Choroid plexus epithelial cell (primary cell): ENCODE measurements at regions not wholly inside any gene's neighbourhood (a gene's known extent, or its start where the extent isn't known, plus 50 kb on each side); places are given as distances from the start of the nearest gene placed in this dataset.
"Not testable (repeated sequence)": the region's sequence is repeated elsewhere in the genome, so short reads cannot be mapped to it uniquely, and the experiment has no call there.

Source experiments
- DNase-seq: peaks from one replicate; pipeline ENCODE4 v3.0.0-alpha.2; 2010; ENCODE audit warnings: low read depth
- H3K4me3 ChIP-seq: 2 replicates; pipeline ENCODE4 v1.5.1; 2011; ENCODE audit warnings: low read depth, mild to moderate bottlenecking, control low read depth, low read length, moderate library complexity
- TF ChIP-seq, protein P1 (sequence below): conservative IDR thresholded peaks from 2 replicates; pipeline ENCODE4 v1.5.1; 2011; ENCODE audit warnings: low read depth, mild to moderate bottlenecking, control low read depth, inconsistent platforms, low read length, moderate library complexity

DNA sequence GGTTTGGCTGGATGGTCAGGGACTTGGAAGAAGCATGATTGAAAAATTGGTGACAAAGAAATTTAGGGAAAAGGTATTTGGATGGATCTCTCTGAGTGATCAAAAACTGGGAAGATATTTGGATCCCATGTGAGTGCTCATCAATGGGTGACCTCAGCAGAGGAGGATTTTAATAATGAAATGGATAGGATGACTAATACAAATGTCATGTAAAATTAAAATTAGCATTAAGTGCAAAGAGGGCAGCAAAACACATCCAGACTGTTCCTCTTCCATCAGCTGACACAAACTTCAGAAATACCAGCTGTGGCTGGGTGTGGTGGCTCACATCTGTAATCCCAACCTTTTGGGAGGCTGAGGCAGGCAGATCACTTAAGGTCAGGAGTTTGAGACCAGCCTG, 151.7 kb downstream of the THBS2 start:
- H3K4me3 ChIP-seq: no peak overlapping the region
- TF ChIP-seq, protein P1, sequence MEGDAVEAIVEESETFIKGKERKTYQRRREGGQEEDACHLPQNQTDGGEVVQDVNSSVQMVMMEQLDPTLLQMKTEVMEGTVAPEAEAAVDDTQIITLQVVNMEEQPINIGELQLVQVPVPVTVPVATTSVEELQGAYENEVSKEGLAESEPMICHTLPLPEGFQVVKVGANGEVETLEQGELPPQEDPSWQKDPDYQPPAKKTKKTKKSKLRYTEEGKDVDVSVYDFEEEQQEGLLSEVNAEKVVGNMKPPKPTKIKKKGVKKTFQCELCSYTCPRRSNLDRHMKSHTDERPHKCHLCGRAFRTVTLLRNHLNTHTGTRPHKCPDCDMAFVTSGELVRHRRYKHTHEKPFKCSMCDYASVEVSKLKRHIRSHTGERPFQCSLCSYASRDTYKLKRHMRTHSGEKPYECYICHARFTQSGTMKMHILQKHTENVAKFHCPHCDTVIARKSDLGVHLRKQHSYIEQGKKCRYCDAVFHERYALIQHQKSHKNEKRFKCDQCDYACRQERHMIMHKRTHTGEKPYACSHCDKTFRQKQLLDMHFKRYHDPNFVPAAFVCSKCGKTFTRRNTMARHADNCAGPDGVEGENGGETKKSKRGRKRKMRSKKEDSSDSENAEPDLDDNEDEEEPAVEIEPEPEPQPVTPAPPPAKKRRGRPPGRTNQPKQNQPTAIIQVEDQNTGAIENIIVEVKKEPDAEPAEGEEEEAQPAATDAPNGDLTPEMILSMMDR: no peak
- peak; percentile 55 for DNase-seq

DNA sequence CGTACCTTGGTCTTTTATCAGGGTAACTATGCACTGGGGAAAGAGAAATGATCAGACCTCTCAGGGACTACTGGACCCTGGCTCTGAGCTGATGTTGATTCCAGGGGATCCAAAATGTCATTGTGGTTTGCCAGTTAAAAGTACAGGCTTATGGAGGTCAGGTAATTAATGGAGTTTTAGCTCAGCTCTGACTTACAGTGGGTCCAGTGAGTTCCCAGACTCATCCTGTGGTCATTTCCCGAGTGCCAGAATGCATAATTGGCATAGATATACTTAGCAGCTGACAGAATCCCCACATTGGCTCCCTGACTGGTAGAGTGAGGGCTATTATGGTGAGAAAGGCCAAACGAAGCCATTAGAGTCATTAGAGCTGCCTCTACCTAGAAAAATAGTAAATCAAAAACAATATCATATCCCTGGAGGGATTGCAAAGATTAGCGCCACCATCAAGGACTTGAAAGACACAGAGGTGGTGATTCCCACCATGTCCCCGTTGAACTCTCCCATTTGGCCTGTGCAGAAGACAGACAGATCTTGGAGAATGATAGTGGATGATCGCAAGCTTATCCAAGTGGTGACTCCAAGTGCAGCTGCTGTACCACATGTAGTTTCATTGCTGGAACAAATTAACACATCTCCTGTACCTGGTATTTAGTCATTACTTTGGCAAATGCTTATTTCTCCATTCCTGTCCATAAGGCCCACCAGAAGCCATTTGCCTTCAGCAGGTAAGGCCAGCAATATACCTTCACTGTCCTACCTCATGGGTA, 152.4 kb downstream of the THBS2 start:
- DNase-seq: no peak
- H3K4me3 ChIP-seq: no peak overlapping the region
- TF ChIP-seq, protein P1: no peak

DNA sequence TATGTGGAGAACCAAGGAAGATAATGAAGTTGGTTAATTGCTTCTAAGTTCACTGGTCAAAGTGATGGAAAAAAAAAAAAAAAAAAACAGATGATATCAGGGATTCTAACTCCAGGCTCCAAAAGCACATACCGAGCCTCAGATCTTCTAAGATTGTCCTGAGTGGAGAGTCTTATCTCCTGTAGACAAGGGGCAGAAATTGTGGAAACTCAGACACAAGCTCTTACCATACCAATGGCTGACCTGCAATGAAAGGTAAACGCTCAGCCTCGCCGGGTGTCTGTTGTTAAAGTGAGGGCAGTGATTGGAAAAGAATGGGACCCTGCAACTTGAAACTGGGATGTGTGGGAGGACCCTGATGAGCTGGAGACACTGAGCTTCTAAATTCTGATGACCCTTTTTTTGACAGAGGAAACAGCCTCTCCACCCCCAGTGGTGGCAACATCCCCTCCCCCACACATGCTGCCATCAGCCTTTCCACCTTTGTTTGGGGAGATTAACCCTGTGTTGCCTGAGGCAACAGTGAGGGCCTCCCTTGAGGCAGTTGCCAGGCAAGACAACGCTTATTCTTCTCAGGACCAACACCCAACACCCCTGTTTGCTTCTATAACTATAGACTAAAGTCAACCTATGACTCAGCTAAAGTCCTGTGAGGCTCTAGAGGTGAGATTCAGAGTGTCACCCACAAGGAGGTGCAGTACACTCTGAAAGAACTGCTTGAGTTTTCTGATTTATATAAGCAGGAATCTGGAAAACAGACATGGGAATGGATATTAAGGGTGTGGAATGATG, 154.0 kb downstream of the THBS2 start:
- TF ChIP-seq, protein P1: peak; percentile 51
- H3K4me3 ChIP-seq: no peak overlapping the region
- peak; percentile 82 for DNase-seq

DNA sequence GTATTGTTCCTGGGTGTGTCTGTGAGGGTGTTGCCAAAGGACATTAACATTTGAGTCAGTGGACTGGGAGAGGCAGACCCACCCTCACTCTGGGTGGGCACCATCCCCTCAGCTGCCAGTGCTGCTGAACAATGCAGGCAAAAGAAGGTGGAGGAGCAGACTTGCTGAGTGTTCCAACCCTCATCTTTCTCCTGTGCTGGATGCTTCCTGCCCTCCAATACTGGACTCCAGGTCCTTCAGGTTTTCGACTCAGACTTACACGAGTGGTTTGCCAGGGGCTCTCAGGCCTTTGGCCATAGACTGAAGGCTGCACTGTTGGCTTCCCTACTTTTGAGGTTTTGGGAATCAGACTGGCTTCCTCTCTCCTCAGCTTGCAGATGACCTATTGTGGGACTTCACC, 155.0 kb downstream of the THBS2 start:
- not testable (repeated sequence) for DNase-seq, H3K4me3 ChIP-seq

DNA sequence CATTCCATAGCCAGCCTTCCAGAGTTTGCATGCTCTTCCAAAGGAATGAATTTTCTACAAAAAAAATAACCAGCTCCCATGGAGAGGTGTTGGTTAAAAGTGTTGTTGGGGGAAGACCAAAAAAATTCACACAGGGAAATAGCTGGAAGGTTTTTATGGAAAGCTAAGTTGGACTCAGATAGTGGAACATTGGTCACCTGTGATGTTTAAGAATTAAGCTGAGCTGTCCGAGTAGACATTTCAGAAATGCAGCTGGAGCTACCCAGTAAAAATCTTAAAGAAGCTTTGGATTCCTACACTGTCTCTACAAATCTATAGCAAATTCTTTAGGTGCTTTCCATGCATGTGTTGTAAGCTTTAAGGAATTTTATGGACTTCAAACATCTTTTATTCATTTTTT, 155.5 kb downstream of the THBS2 start:
- TF ChIP-seq, protein P1: no peak
- DNase-seq: peak; percentile 41
- no peak overlapping the region for H3K4me3 ChIP-seq

DNA sequence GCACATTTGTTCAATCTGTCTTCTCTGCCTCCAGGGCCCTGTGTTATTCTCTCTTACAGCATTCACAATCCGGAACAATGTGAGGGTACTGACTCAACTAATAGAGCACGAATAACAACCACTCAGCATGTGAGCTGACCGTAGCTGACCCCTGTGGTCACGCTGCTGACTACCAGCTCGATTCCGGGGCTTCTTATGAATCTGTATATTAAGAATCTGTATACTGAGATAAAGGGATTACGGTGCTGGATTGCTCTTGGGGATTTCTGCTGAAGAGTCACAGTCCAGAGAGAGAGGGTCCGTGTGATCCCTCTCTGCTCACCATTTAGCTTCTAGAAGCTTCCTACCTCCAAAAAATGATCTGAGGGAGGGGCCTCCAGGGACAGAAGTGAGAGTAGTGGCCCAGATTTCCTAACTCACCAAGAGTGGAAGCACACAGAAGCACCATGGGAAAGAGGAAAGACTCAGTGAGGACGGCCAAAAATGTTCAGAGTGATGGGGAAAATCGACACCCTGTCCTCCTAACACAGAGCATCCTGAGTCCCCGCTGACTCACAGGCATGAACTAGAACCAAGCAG, 156.2 kb downstream of the THBS2 start:
- TF ChIP-seq, protein P1: no peak
- H3K4me3 ChIP-seq: no peak overlapping the region
- peak; percentile 99 for DNase-seq

DNA sequence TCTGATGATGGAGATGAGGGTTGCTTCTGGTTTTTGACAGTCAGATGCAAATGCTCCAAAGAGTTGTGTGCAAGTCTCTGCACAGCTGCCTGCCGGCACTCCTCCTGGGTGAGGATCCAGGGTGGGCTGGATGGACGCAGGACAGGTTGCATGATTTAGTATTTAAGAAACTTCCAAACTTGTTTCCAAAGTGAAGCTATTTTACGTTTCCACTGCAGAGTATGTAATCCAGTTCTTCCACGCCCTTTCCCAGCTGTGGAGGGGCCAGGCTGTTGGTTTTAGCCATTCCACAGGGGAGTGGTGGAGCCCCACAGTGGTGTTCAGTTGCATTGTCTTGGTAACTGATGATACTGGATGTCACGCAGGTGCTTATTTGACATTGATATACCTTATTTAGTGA, 157.3 kb downstream of the THBS2 start:
- peak; percentile 34 for DNase-seq
- H3K4me3 ChIP-seq: no peak overlapping the region
- TF ChIP-seq, protein P1: peak; percentile 34
